Right atrium auricular region (tissue), 2 donors: ENCODE measurements at regions not wholly inside any gene's neighbourhood (a gene's known extent, or its start where the extent isn't known, plus 50 kb on each side); places are given as distances from the start of the nearest gene placed in this dataset.

Experiments
- DNase-seq: peaks from one replicate; pipeline ENCODE4 v3.0.0-alpha.2; 2019; ENCODE audit warnings: low spot score
- H3K27ac ChIP-seq, 2 donors: fragments of 200-600 bp; sonication (generic); 1 replicate in 1 of 2; 2 replicates in 1 of 2; pipeline ENCODE4 v1.5.1; 2016 to 2019
- H3K27me3 ChIP-seq, 2 donors: fragments of 200-600 bp; sonication (generic); one replicate each; pipeline versions ENCODE4 v1.5.1 to v1.6.0; 2017 to 2019
- H3K36me3 ChIP-seq: fragments of 200-600 bp; sonication (generic); one replicate; pipeline ENCODE4 v1.5.1; 2016
- H3K4me1 ChIP-seq, 2 donors: fragments of 200-600 bp; sonication (generic); one replicate each; pipeline versions ENCODE4 v1.5.1 to v1.6.0; 2017 to 2019
- H3K4me3 ChIP-seq, 2 donors: fragments of 200-600 bp; sonication (generic); 1 replicate in 1 of 2; 2 replicates in 1 of 2; pipeline ENCODE4 v1.5.1; 2017 to 2019; ENCODE audit warnings: mild to moderate bottlenecking in 1 of 2, moderate library complexity in 1 of 2
- H3K9me3 ChIP-seq, 2 donors: fragments of 200-600 bp; sonication (generic); one replicate each; pipeline ENCODE4 v1.5.1; 2019
- CTCF ChIP-seq, 2 donors: fragments of 200-600 bp; sonication (generic); IDR thresholded peaks; one replicate each; pipeline ENCODE4 v1.5.1; 2019; ENCODE audit warnings: antibody characterized with exemption in 2 of 2

- no peak overlapping the region for H3K27ac ChIP-seq
- no peaks in the 10 kb centered on the region for H3K4me1 ChIP-seq
- H3K27me3 ChIP-seq = no peaks in the 10 kb centered on the region
- H3K36me3 ChIP-seq = no peaks in the 10 kb centered on the region
- no peaks in the 10 kb centered on the region for H3K9me3 ChIP-seq
- DNase-seq = no peak
- no peak for TF ChIP-seq CTCF (IDR thresholded peaks at IDR 0.05)
- H3K4me3 ChIP-seq = no peak overlapping the region
Measured at GRCh38 chr1:193753038-193753756, 566.8 kb upstream of the B3GALT2 start.

GRCh38 chr1:193749868-193750267 is 563.5 kb upstream of the B3GALT2 start:
- Histone ChIP-seq H3K4me1 (no peaks in the 10 kb centered on the region), H3K27ac (no peak overlapping the region), H3K9me3 (no peaks in the 10 kb centered on the region), H3K36me3 (no peaks in the 10 kb centered on the region), H3K4me3 (no peak overlapping the region), H3K27me3 (no peaks in the 10 kb centered on the region)
- no peak for TF ChIP-seq CTCF (IDR thresholded peaks at IDR 0.05)
- DNase-seq = no peak

- no peaks in the 10 kb centered on the region for H3K9me3 ChIP-seq
- H3K4me3 ChIP-seq = no peak overlapping the region
- no peaks in the 10 kb centered on the region for H3K36me3 ChIP-seq
- DNase-seq = no peak
- no peaks in the 10 kb centered on the region for H3K4me1 ChIP-seq
- no peak overlapping the region for H3K27ac ChIP-seq
- H3K27me3 ChIP-seq = no peaks in the 10 kb centered on the region
- no peak for TF ChIP-seq CTCF (IDR thresholded peaks at IDR 0.05)
Measured at GRCh38 chr1:193747579-193747978, 561.2 kb upstream of the B3GALT2 start.

- Histone ChIP-seq H3K27ac (no peak overlapping the region), H3K4me3 (no peak overlapping the region), H3K27me3 (no peaks in the 10 kb centered on the region), H3K4me1 (no peaks in the 10 kb centered on the region), H3K9me3 (no peaks in the 10 kb centered on the region), H3K36me3 (no peaks in the 10 kb centered on the region)
- TF ChIP-seq CTCF (IDR thresholded peaks at IDR 0.05) = no peak
- DNase-seq = no peak
Measured at GRCh38 chr1:193741228-193741627, 554.8 kb upstream of the B3GALT2 start.

- Histone ChIP-seq H3K4me3 (no peak overlapping the region), H3K27me3 (no peaks in the 10 kb centered on the region), H3K36me3 (no peaks in the 10 kb centered on the region), H3K9me3 (no peaks in the 10 kb centered on the region), H3K4me1 (no peaks in the 10 kb centered on the region), H3K27ac (no peak overlapping the region)
- no peak for TF ChIP-seq CTCF (IDR thresholded peaks at IDR 0.05)
- DNase-seq = no peak
Measured at GRCh38 chr1:193740762-193741161, 554.3 kb upstream of the B3GALT2 start.

- Histone ChIP-seq H3K27ac (peak overlapping the region in 1 of 2 donors; percentile 80), H3K36me3 (no peaks in the 10 kb centered on the region), H3K27me3 (no peaks in the 10 kb centered on the region), H3K4me3 (no peak overlapping the region), H3K4me1 (no peaks in the 10 kb centered on the region), H3K9me3 (no peaks in the 10 kb centered on the region)
- DNase-seq = no peak
- TF ChIP-seq CTCF (IDR thresholded peaks at IDR 0.05) = no peak
Measured at GRCh38 chr1:193736507-193736906, 550.1 kb upstream of the B3GALT2 start.
